ENCODE measurements at regions not wholly inside any gene's neighbourhood (a gene's known extent, or its start where the extent isn't known, plus 50 kb on each side); places are given as distances from the start of the nearest gene placed in this dataset.
"Not testable (repeated sequence)": the region's sequence is repeated elsewhere in the genome, so short reads cannot be mapped to it uniquely, and the experiment has no call there.

DNA sequence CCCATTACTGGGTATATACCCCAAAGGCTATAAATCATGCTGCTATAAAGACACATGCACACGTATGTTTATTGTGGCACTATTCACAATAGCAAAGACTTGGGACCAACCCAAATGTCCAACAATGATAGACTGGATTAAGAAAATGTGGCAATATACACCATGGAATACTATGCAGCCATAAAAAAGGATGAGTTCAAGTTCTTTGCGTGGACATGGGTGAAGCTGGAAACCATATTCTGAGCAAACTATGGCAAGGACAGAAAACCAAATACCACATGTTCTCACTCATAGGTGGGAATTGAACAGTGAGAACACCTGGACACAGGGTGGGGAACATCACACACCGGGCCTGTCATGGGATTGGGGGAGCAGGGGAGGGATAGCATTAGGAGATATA lies 54.4 kb upstream of the MUCL1 start:
- 84% methylated on average over 3 of the region's 3 CpGs for WGBS (ENCODE audit: insufficient coverage, low coverage, low lambda C conversion rate, missing lambda C conversion rate)
- H3K4me3 ChIP-seq; intact Hi-C loops (cut with DNase I); H3K27me3 ChIP-seq; H3K9me3 ChIP-seq; H3K36me3 ChIP-seq; DNase-seq; H3K4me1 ChIP-seq; H3K27ac ChIP-seq; ATAC-seq: not testable (repeated sequence)

GRCh38 chr12:54798651-54799050 lies 55.7 kb upstream of the MUCL1 start:
- no peaks in the 10 kb centered on the region for H3K27me3 ChIP-seq
- WGBS (ENCODE audit: insufficient coverage, low coverage, low lambda C conversion rate, missing lambda C conversion rate) = 38% methylated on average over 1 of the region's 1 CpG
- ATAC-seq = no peak
- no peaks in the 10 kb centered on the region for H3K36me3 ChIP-seq
- no peak overlapping the region for H3K4me3 ChIP-seq
- intact Hi-C loops (cut with DNase I) = no loop called here
- no peak for DNase-seq
- no peaks in the 10 kb centered on the region for H3K9me3 ChIP-seq
- no peaks in the 10 kb centered on the region for H3K4me1 ChIP-seq
- no peak overlapping the region for H3K27ac ChIP-seq
- TF ChIP-seq CTCF (IDR thresholded peaks at IDR 0.05) (no peak), POLR2A (IDR thresholded peaks at IDR 0.05) (no peak)

DNA sequence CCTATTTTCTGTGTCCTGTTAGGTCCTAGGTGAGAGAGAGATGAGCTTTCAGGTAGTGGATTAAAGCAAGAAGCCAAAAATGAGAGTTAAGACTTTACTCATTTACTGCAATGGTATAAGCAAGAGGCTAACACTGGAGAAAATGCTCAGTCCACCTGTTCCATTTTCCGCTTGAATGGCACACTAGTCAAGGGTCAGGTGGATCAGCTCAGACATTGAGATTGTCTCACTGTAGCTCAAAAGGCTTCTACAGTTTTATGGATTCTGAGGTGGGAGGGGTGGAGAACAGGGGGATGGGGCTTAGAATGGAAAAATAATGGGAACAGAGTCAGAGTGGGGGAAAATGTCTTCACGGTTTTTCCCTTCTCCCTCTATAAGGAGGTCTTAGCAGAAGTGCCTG lies 57.3 kb upstream of the MUCL1 start:
- H3K9me3 ChIP-seq = no peaks in the 10 kb centered on the region
- DNase-seq (no peak), ATAC-seq (no peak)
- no peak overlapping the region for H3K4me3 ChIP-seq
- H3K27ac ChIP-seq = no peak overlapping the region
- no peaks in the 10 kb centered on the region for H3K36me3 ChIP-seq
- H3K27me3 ChIP-seq = no peaks in the 10 kb centered on the region
- intact Hi-C loops (cut with DNase I) = no loop called here
- no peak for TF ChIP-seq POLR2A (IDR thresholded peaks at IDR 0.05)
- no peak for TF ChIP-seq CTCF (IDR thresholded peaks at IDR 0.05)
- H3K4me1 ChIP-seq = no peaks in the 10 kb centered on the region
- WGBS (ENCODE audit: insufficient coverage, low coverage, low lambda C conversion rate, missing lambda C conversion rate) = 60% methylated on average over 2 of the region's 2 CpGs

DNA sequence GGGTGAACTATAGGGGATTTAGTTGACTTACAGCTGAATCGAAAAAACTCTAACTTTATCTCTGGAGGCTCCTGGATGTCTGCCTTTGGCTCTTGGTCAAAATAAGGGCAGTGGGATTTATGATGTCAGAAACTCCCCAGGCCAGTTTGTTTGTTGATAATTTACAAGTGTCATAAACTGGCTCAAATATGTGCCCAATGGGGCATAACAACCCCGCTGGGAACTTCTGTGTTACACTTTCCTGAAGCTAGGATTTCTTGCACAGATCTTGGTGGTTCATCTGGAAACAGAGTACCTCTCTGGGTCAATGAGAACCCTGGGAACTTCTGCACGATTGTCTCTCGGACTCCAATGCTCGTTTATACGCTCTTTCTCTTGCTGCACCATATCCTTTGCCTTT lies 58.7 kb upstream of the MUCL1 start:
- TF ChIP-seq POLR2A (IDR thresholded peaks at IDR 0.05) = no peak
- TF ChIP-seq CTCF (IDR thresholded peaks at IDR 0.05) = no peak
- no peaks in the 10 kb centered on the region for H3K27me3 ChIP-seq
- ATAC-seq = no peak
- DNase-seq = no peak
- no peaks in the 10 kb centered on the region for H3K4me1 ChIP-seq
- H3K27ac ChIP-seq = no peak overlapping the region
- H3K9me3 ChIP-seq = no peaks in the 10 kb centered on the region
- WGBS (ENCODE audit: insufficient coverage, low coverage, low lambda C conversion rate, missing lambda C conversion rate) = 60% methylated on average over 6 of the region's 6 CpGs
- H3K4me3 ChIP-seq = no peak overlapping the region
- no peaks in the 10 kb centered on the region for H3K36me3 ChIP-seq
- intact Hi-C loops (cut with DNase I) = no loop called here

DNA sequence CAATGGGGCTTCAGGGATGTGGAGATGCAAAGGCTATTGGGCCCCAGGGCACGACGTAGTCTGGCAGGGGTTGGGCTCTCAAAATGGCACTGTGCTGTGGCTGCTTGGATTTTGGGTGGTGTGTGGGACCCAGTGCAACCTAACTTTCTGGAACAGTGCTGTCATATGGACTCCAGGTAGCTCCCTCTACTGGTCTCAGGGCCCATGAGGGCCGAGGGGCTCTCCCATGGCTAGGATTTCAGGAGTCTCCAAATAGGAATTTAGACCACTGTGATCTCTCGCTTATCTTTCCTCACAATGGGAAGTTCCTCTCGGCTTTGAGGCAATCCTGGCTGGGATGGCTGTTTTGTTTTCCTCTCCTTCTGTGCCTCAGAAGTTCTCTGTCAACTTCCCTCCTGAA lies 68.2 kb upstream of the MUCL1 start:
- Histone ChIP-seq H3K36me3 (no peaks in the 10 kb centered on the region), H3K27ac (no peak overlapping the region), H3K27me3 (no peaks in the 10 kb centered on the region), H3K4me1 (no peaks in the 10 kb centered on the region), H3K9me3 (no peaks in the 10 kb centered on the region), H3K4me3 (no peak overlapping the region)
- WGBS (ENCODE audit: insufficient coverage, low coverage, low lambda C conversion rate, missing lambda C conversion rate) = 40% methylated on average over 2 of the region's 5 CpGs
- intact Hi-C loops (cut with DNase I) = no loop called here
- TF ChIP-seq CTCF (IDR thresholded peaks at IDR 0.05) = no peak
- TF ChIP-seq POLR2A (IDR thresholded peaks at IDR 0.05) = no peak
- no peak for ATAC-seq
- DNase-seq = no peak
